22Rv1 (cell line): ENCODE measurements at regions not wholly inside any gene's neighbourhood (a gene's known extent, or its start where the extent isn't known, plus 50 kb on each side); places are given as distances from the start of the nearest gene placed in this dataset.

Source experiments
- H3K27ac ChIP-seq: fragments of 450-650 bp; 2 replicates; pipeline ENCODE4 v1.5.1; 2017
- CTCF ChIP-seq: fragments of 450-650 bp; IDR thresholded peaks from 2 replicates; pipeline ENCODE4 v1.5.1; 2017; ENCODE audit warnings: mild to moderate bottlenecking
- ZFX ChIP-seq: fragments of 450-650 bp; IDR thresholded peaks from 2 replicates; pipeline ENCODE4 v1.6.1; 2017; ENCODE audit warnings: antibody characterized with exemption, borderline replicate concordance

DNA sequence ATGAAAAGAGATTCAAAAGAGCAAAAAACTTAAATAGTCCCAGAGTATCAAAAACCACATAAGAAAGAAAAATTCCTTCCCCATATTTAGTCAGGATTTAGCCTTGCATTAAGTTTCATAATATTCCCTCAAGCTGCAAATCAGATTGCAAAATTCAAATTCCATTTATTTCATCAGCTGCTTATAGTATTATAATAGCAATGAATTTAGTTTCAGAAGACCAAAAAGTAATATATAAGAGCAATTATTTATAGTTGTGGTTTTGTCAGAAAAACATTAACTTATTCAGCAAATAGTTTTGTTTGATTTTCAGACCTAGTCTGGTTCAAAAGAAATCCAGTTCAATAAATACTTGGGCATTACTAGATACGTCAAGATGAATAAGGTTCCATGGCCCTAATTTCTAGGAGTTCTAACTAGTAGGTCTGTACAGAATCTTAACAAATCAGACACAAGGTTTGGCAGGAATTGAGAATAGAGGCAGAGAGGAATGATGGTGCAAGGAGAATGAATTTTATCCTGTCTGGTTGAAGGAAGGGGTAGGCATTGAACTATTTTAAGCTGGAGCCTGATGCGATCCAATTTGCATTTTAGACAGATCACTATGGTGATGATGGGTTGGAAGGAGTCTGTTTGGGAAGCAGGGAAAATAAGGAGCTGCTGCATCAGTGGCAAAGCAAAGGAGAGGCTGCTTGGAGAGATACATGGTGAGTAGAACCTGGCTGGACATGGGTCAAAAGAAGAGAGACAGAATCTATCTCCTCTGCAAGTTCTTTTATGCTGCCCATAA, 163.9 kb upstream of the STXBP5 start:
- H3K27ac ChIP-seq = no peak overlapping the region
- TF ChIP-seq ZFX (no peak), CTCF (no peak)

- TF ChIP-seq ZFX (no peak), CTCF (no peak)
- H3K27ac ChIP-seq = no peak overlapping the region
These were observed 161.5 kb upstream of the STXBP5 start for GRCh38 chr6:147042679-147043078.

GRCh38 chr6:147043994-147044477, 160.2 kb upstream of the STXBP5 start:
- no peak for TF ChIP-seq CTCF
- no peak overlapping the region for H3K27ac ChIP-seq

GRCh38 chr6:147046141-147046877, 157.9 kb upstream of the STXBP5 start:
- H3K27ac ChIP-seq = no peak overlapping the region
- TF ChIP-seq CTCF = no peak
- no peak for TF ChIP-seq ZFX

DNA sequence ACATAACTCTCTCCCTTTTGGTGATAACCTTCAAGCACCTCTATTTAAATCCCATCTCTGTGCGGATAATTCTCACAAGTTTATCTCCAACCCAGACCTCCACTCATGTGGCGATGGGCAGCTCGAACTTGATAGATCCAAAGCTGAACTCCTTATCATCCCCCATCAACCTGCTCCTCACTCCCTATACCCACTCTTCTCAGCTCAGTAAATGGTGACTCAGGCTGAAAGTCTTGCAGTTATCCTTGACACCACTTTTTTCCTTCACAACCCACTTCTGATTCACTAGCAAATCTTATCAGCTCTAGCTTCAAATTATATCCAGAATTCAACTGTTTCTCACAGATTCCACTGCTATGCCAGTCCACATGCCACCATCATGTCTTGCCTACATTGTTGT, 155.3 kb upstream of the STXBP5 start:
- no peak overlapping the region for H3K27ac ChIP-seq
- TF ChIP-seq ZFX = no peak
- no peak for TF ChIP-seq CTCF

- no peak overlapping the region for H3K27ac ChIP-seq
- TF ChIP-seq CTCF = no peak
These were observed 150.8 kb upstream of the STXBP5 start for GRCh38 chr6:147053311-147053921.

DNA sequence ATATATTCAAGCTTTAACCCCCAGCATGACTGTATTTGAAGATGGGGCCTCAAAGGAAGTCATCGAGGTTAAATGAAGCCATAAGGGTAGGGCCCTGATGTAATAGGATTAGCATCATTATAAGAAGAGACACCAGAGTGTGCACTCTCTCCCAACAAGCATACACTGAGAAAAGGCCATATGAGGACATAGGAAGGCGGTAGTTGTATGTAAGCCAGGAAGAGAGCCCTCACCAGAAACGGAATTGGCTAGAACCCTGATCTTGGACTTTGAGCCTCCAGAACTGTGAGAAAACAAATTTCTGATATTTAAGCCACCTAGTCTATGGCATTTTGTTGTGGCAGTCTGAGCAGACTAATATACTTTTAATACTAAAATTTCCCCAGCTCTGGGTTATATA, 150.1 kb upstream of the STXBP5 start:
- TF ChIP-seq CTCF = no peak
- TF ChIP-seq ZFX = no peak
- H3K27ac ChIP-seq = no peak overlapping the region
